Fibroblast of skin of back (primary cell): ENCODE measurements at regions not wholly inside any gene's neighbourhood (a gene's known extent, or its start where the extent isn't known, plus 50 kb on each side); places are given as distances from the start of the nearest gene placed in this dataset.
A peak's percentile ranks its signal among the peaks of the same experiment; 100 is the strongest.
"Not testable (repeated sequence)": the region's sequence is repeated elsewhere in the genome, so short reads cannot be mapped to it uniquely, and the experiment has no call there.

Experiments
- DNase-seq: peaks from one replicate; pipeline ENCODE4 v3.0.0-alpha.2; 2013

GRCh38 chr4:20122198-20122988, 129.3 kb upstream of the SLIT2 start:
- DNase-seq = no peak

- DNase-seq = no peak
Observed at GRCh38 chr4:20119141-20119540, 132.6 kb upstream of the SLIT2 start.

DNA sequence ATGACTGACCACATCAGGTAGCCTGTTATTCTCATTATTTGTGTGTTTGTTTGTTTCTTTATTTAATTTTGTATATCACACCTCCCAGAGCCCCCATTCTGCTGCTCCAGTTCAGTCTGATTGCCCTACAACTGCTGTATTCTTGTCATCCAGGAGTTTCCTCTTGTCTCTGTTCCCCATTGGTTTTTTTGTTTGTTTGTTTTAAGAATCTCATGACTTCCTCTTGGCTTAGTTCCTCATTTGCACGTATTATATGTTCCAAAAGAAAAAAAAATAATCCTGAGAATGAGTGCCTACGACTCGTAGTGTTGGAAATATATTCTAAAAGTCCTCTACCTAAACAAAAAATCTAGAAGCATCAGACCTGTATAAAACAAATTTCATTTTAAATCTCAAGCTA, 142.3 kb upstream of the SLIT2 start:
- peak; percentile 21 for DNase-seq

- DNase-seq = no peak
Observed at GRCh38 chr4:20106921-20107320, 144.8 kb upstream of the SLIT2 start.

DNA sequence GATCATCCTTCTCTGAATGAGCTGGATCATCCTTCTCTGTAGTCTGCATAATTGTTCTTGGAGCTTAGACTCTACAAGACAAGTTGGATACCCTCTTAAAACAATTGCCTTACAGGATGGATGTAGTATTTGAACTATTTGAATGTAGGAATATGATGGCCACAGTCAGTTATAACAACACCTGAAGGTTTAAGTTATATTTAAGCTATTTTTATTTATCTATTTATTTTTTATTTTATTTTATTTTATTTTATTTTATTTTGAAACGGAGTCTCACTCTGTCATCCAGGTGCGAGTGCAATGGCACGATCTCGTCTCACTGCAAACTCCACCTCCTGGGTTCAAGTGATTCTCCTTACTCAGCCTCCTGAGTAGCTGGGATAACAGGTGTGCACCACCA, 149.9 kb upstream of the SLIT2 start:
- no peak for DNase-seq

- no peak for DNase-seq
Observed at GRCh38 chr4:20096911-20097310, 154.8 kb upstream of the SLIT2 start.

DNA sequence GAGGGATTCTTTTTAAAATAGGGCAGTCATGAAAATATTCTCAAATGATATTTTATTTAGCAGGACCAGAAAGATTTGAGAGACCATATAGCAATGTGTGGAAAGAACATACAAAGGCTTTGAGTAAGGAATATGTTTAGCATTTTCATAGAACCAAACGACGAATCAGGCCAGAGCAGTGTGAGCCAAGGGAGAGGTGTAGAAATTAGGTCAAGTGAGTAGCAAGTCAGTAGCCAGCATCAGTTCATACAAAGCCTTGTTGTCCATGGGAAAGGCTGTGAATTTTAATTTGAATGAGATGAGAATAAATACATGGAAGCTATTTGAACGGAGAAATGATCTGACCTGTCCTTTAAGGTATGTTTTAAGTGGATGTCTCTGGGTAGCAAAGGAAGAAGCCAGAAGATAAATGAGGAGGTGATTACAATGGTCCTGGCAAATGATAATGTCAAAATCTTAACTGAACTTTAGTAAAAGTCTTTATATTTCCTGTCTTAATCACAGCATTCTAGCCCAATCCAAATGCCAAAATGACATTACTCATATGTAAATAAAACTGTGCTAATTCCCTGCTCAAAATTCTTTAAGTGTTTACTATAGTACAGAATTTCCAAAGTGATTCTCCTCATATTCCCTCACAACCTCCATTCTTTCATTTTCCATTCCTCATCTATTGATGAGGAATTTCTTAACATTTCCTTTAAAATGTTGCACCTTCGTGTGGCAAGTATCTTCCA, 155.7 kb upstream of the SLIT2 start:
- peak; percentile 11 for DNase-seq

DNA sequence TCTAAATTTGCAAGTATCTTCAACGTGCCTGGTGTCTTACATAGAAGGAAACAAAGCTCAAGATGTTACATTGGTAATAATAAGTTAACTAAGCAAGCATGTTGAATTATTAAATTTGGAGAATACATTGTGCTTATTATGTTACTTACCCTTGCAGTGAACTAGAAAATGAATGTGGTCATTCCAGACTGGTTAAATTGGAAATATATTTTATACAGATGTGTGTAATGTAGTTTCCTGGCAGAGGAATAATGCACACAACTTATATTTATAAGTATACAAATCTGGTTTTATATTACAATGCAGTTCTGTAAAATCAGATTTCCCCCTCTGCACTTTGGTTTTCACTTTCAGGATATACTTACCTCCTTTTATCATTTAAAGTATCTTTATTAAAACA, 159.9 kb upstream of the SLIT2 start:
- DNase-seq = no peak

DNA sequence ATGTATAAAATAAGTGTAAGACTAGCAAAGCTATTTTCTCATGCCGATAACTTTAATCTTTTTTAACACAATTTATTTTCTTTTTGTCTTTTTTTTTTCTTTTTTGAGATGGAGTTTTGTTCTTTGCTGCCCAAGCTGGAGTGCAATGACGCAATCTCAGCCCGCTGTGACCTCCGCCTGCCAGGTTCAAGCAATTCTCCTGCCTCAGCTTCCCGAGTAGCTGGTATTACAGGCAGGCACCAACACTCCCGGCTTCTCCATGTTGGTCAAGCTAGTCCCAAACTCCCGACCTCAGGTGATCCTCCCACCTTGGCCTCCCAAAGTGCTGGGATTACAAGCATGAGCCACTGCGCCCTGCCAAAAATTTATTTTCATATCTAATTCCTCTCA, 164.2 kb upstream of the SLIT2 start:
- no peak for DNase-seq

GRCh38 chr4:20086799-20087521, 164.7 kb upstream of the SLIT2 start:
- no peak for DNase-seq

- no peak for DNase-seq
Observed at GRCh38 chr4:20086067-20086798, 165.5 kb upstream of the SLIT2 start.

DNA sequence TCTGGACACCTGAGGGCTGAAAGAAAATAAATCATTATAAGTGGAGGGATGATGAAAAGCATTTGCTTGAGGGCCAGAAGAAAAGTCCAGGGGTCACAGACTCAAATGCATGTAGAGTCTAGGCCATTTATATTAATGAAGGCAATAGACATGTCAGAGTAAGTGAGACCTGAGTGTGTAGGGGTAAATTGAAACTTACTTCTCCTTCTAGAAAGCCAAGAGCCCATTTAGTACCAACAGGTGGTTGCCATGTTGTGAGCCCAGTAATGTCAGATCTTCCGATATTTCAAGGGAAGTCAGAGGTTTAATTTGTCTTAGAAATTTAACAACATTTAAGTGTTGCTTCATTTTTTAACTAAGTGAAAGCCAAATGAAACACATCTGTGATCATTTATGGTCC, 166.1 kb upstream of the SLIT2 start:
- DNase-seq = no peak

- peak; percentile 33 for DNase-seq
Observed at GRCh38 chr4:20085156-20085555, 166.5 kb upstream of the SLIT2 start.

DNA sequence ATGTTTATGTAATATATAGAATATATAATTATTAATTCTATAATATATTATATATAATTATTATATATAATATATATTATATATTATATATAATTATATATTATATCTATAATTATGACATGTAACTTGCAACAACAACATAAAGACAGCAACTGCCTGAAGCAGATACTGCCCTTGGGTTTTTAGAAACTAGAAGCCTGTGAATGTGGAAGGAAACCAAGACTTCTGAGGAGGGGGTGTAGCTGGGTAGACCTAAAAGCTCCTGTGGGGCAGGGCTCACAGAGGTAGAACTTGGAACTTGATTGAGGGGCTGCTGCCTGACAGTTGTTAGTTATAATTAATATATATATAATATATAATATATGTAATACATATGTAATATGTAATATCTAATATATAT, 167.2 kb upstream of the SLIT2 start:
- no peak for DNase-seq

GRCh38 chr4:20078644-20079043, 173.1 kb upstream of the SLIT2 start:
- no peak for DNase-seq

- DNase-seq = no peak
Observed at GRCh38 chr4:20075248-20075871, 176.3 kb upstream of the SLIT2 start.

DNA sequence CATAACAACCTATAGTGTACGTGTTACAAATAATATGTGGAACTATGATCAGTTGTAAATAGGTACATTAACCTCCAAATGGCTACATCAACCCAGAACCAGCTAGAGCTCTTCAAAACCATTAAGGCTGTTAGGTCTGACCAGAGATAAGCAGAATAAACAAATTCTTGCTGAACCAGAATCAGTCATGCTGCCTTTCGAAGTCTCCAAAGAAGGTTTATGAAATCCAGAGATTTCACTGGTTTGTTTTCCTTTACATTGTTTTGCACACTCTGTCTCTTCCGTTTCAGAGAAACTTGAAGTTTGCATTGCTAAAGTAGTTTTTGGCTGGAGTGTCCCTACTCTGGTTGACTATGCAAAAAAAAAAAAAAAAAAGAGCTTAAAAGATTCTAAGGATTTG, 177.3 kb upstream of the SLIT2 start:
- peak; percentile 47 for DNase-seq

- DNase-seq = no peak
Observed at GRCh38 chr4:20065952-20066351, 185.8 kb upstream of the SLIT2 start.

DNA sequence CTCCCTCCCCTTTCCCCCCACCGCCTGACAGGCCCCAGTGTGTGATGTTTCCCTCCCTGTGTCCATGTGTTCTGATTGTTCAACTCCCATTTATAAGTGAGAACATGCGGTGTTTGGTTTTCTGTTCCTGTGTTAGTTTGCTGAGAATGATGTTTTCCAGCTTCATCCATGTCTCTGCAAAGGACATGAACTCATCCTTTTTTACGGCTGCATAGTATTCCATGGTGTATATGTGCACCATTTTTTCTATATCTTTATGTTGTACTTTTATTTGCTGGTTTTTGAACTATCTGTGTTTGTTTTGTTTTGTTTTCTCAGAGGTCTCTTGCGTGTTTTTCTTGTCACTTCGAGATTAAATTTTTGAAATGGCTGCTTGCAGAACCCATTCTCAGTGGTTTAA, 188.8 kb upstream of the SLIT2 start:
- DNase-seq = not testable (repeated sequence)

- peak; percentile 58 for DNase-seq
Observed at GRCh38 chr4:20062054-20062453, 189.7 kb upstream of the SLIT2 start.

DNA sequence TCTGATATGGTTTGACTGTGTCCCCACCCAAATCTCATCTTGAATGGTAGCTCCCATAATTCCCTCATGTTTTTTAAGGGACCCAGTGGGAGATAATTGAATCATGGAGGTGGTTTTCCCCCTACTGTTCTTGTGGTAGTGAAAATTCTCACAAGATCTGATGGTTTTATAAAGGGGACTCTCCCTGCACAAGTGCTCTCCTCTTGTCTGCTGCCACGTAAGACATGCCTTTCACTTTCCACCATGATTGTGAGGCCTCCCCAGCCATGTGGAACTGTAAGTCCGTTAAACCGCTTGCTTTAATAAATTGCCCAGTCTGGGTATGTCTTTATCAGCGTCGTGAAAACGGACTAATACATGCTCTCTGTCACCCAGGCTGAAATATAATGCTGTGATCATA, 200.9 kb upstream of the SLIT2 start:
- no peak for DNase-seq

DNA sequence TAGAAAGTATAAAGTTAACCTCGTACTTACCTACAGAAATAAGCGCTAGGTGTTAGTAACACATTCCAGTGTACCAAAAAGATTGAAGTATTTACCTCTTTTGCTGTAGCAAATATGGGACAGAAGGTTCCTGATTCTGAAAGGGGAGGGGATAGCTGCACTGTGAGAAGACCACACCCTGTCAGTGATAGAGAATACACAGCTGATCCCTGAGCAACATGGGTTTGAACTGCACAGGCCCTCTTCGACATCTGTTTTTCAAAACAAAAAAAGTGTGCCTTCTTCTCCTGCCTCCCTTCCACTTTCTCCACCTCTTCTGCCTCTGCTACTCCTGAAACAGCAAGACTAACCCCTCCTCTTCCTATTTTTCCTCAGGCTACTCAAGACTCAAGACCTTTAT, 201.8 kb upstream of the SLIT2 start:
- DNase-seq = no peak
